Adrenal gland (tissue), 5 donors: ENCODE measurements at regions not wholly inside any gene's neighbourhood (a gene's known extent, or its start where the extent isn't known, plus 50 kb on each side); places are given as distances from the start of the nearest gene placed in this dataset.

Experiments
- CTCF ChIP-seq, 6 experiments: fragments of 450-650 bp in 4 of 6; fragments of 200-600 bp in 2 of 6; sonication (generic) in 1 of 6; IDR thresholded peaks; 1 replicate in 5 of 6; 2 replicates in 1 of 6; pipeline versions ENCODE4 v1.5.1 to v1.8.0; 2016 to 2021; ENCODE audit warnings: antibody characterized with exemption in 6 of 6, mild to moderate bottlenecking in 2 of 6, moderate library complexity in 1 of 6
- POLR2A ChIP-seq, 2 donors: fragments of 450-650 bp; IDR thresholded peaks; one replicate each; pipeline ENCODE4 v1.6.1; 2017; ENCODE audit warnings: antibody characterized with exemption in 2 of 2, mild to moderate bottlenecking in 2 of 2, moderate library complexity in 1 of 2
- donor health status: DM: no; HTN: no; CAD: no.

GRCh38 chr21:16258844-16259611 lies 529.2 kb downstream of the USP25 start:
- TF ChIP-seq CTCF (IDR thresholded peaks at IDR 0.05) (no peak), POLR2A (IDR thresholded peaks at IDR 0.05) (no peak)
